Pons (tissue), 1 donor: ENCODE measurements at regions not wholly inside any gene's neighbourhood (a gene's known extent, or its start where the extent isn't known, plus 50 kb on each side); places are given as distances from the start of the nearest gene placed in this dataset.
"Not testable (repeated sequence)": the region's sequence is repeated elsewhere in the genome, so short reads cannot be mapped to it uniquely, and the experiment has no call there.

Experiments
- DNase-seq: peaks from one replicate; pipeline ENCODE4 v3.0.0-alpha.2; 2016; ENCODE audit warnings: low spot score

- DNase-seq = no peak
Observed at GRCh38 chr1:213324859-213325258, 273.8 kb downstream of the RPS6KC1 start.

GRCh38 chr1:213325482-213325881 lies 274.4 kb downstream of the RPS6KC1 start:
- DNase-seq = no peak

GRCh38 chr1:213326281-213327016 lies 275.4 kb downstream of the RPS6KC1 start:
- DNase-seq = peak; percentile 4

- DNase-seq = peak; percentile 19
Observed at GRCh38 chr1:213327017-213327667, 276.1 kb downstream of the RPS6KC1 start.

GRCh38 chr1:213329406-213330008 lies 278.5 kb downstream of the RPS6KC1 start:
- no peak for DNase-seq

- no peak for DNase-seq
Observed at GRCh38 chr1:213330281-213330680, 279.2 kb downstream of the RPS6KC1 start.

- no peak for DNase-seq
Observed at GRCh38 chr1:213331631-213332175, 280.7 kb downstream of the RPS6KC1 start.

GRCh38 chr1:213332491-213332890 lies 281.4 kb downstream of the RPS6KC1 start:
- no peak for DNase-seq

- DNase-seq = no peak
Observed at GRCh38 chr1:213333121-213333520, 282.1 kb downstream of the RPS6KC1 start.

- no peak for DNase-seq
Observed at GRCh38 chr1:213335084-213335483, 284.0 kb downstream of the RPS6KC1 start.

- DNase-seq = no peak
Observed at GRCh38 chr1:213337025-213337678, 286.1 kb downstream of the RPS6KC1 start.

GRCh38 chr1:213340593-213340992 lies 289.6 kb downstream of the RPS6KC1 start:
- no peak for DNase-seq

- DNase-seq = peak; percentile 22
Observed at GRCh38 chr1:213345621-213346020, 294.6 kb downstream of the RPS6KC1 start.

GRCh38 chr1:213357403-213357802 lies 306.4 kb downstream of the RPS6KC1 start:
- DNase-seq = no peak

- DNase-seq = not testable (repeated sequence)
Observed at GRCh38 chr1:213358368-213358767, 307.3 kb downstream of the RPS6KC1 start.

GRCh38 chr1:213362598-213362997 lies 311.6 kb downstream of the RPS6KC1 start:
- no peak for DNase-seq

- no peak for DNase-seq
Observed at GRCh38 chr1:213366141-213366831, 315.2 kb downstream of the RPS6KC1 start.

- DNase-seq = no peak
Observed at GRCh38 chr1:213369465-213369864, 318.4 kb downstream of the RPS6KC1 start.

GRCh38 chr1:213370523-213370922 lies 319.5 kb downstream of the RPS6KC1 start:
- DNase-seq = no peak

GRCh38 chr1:213371525-213371846 lies 320.4 kb downstream of the RPS6KC1 start:
- DNase-seq = no peak

GRCh38 chr1:213371847-213372619 lies 321.0 kb downstream of the RPS6KC1 start:
- DNase-seq = no peak
